Stomach smooth muscle (tissue), 2 donors: ENCODE measurements at regions not wholly inside any gene's neighbourhood (a gene's known extent, or its start where the extent isn't known, plus 50 kb on each side); places are given as distances from the start of the nearest gene placed in this dataset.

Source experiments
- H3K27ac ChIP-seq: one replicate; pipeline ENCODE4 v1.7.0; 2013; ENCODE audit warnings: mild to moderate bottlenecking, low read length, inconsistent platforms
- H3K27me3 ChIP-seq, 2 donors: one replicate each; pipeline ENCODE4 v1.7.0; 2013; ENCODE audit warnings: low read length in 2 of 2; ENCODE audit not compliant: insufficient read depth in 2 of 2, control insufficient read depth in 1 of 2
- H3K36me3 ChIP-seq, 2 donors: one replicate each; pipeline ENCODE4 v1.7.0; 2013; ENCODE audit warnings: low read length in 2 of 2; ENCODE audit not compliant: control insufficient read depth in 2 of 2, insufficient read depth in 2 of 2
- H3K4me1 ChIP-seq: one replicate; pipeline ENCODE4 v1.7.0; 2013; ENCODE audit warnings: low read length; ENCODE audit not compliant: control insufficient read depth, insufficient read depth
- H3K4me3 ChIP-seq, 2 donors: one replicate each; pipeline ENCODE4 v1.7.0; 2013; ENCODE audit warnings: low read length in 2 of 2
- H3K9ac ChIP-seq, 2 donors: one replicate each; pipeline ENCODE4 v1.7.0; 2013; ENCODE audit warnings: low read length in 2 of 2, mild to moderate bottlenecking in 1 of 2
- H3K9me3 ChIP-seq, 2 donors: one replicate each; pipeline ENCODE4 v1.7.0; 2013; ENCODE audit warnings: low read length in 2 of 2; ENCODE audit not compliant: control insufficient read depth in 2 of 2
- donor health status: healthy.
- donor health status: Pancreatic carcinoma.

DNA sequence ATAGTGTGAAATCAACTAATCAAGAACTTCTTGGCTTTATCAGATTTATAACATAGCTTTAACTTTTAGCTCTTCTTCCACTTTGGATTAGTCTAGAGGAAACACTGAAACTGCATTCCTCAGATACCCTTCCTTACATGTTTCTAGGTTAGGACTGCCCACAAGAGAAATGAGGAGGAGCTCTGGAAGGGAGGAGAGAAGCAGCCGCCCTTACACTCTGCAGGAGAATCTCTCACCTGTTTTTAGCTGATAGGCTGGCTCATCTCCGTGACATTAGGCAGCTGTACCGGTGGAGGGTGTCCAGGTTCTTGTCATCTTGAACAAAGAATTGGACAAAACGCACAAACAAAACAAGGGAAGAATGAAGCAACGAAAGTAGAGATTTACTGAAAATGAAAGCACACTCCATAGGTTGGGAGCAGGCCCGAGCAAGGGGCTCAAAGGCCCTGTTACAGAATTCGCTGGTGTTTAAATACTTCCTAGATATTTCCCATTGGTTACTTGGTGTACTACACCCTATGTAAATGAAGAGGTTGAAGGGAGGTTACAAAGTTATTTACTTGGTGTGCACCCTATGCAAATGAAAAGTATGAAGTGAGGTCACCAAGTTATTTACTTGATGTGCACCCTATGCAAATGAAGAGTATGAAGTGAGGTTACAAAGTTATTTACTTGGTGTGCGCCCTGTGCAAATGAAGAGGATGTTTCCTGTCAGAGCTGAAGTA lies 524.9 kb upstream of the CHRM3 start:
- no peaks in the 10 kb centered on the region for H3K27me3 ChIP-seq
- H3K4me1 ChIP-seq = no peaks in the 10 kb centered on the region
- no peaks in the 10 kb centered on the region for H3K36me3 ChIP-seq
- H3K4me3 ChIP-seq = no peak overlapping the region
- no peak overlapping the region for H3K9ac ChIP-seq
- no peak overlapping the region for H3K27ac ChIP-seq
- no peaks in the 10 kb centered on the region for H3K9me3 ChIP-seq

DNA sequence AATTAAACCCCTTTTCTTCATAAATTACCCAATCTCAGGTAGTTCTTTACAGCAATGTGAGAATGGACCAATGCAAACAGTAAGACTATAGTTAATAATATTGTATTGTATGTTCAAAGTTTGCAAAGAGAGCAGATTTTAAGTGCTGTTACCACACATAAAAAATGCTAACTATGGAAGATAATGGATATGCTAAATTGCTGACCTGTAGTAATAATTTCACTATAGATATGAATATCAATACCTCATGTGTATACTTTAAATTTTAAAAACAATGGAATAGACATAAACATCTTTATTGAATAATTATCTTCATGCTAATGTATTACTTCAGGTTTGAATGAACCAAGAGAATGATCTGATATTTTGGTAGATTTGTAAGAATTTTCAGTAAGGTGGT lies 552.4 kb upstream of the CHRM3 start:
- H3K27ac ChIP-seq = no peak overlapping the region
- no peaks in the 10 kb centered on the region for H3K36me3 ChIP-seq
- no peak overlapping the region for H3K9ac ChIP-seq
- no peaks in the 10 kb centered on the region for H3K4me1 ChIP-seq
- no peaks in the 10 kb centered on the region for H3K27me3 ChIP-seq
- no peak overlapping the region for H3K4me3 ChIP-seq
- peaks cover 0 to 2% of the 10 kb centered on the region in 2 donors for H3K9me3 ChIP-seq

DNA sequence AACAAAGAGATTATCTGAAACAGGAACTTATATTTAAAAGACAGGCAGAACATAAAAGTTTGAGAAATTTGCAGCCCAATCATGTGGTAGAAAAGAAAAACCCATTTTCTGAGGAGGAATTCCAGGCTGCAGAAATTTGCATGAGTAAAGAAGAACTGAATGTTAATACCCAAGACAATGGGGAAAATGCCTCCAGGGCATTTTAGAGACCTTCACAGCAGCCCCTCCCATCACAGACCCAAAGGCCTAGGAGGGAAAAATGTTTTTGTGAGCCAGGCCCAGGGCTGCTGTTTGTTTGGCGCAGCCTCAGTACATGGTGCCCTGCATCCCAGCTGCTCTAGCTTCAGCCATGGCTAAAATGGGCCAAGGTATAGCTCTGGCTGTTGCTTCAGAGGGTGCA lies 554.3 kb upstream of the CHRM3 start:
- H3K36me3 ChIP-seq = no peaks in the 10 kb centered on the region
- no peak overlapping the region for H3K9ac ChIP-seq
- peaks cover 0 to 2% of the 10 kb centered on the region in 2 donors for H3K9me3 ChIP-seq
- no peak overlapping the region for H3K27ac ChIP-seq
- no peaks in the 10 kb centered on the region for H3K27me3 ChIP-seq
- H3K4me1 ChIP-seq = no peaks in the 10 kb centered on the region
- no peak overlapping the region for H3K4me3 ChIP-seq

DNA sequence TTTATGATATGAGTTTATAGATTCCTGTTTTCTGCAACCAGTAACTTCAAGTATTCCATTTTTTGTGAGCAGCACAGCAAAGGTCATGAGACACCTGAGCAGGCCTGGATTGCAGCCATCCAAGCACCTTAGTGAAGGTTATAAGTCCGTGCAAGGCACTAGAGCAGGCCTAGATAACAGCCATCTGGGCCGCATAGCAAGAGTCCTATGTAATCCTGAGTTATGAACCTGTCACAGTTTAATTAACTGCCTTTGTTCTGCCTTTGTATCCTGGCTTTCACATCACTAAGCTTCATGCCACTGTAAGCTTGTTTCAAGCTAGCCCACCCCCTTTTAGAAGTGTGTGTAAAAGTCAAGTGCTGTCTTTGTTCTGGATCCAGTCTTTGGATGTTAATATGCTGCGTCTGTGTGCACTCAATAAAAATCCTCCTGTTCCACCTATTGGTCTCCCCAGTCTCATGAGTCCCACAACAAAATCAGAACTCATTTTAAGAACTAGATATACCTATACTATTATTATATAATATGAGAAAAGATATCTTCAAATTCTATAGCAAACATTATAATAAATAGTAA lies 556.2 kb upstream of the CHRM3 start:
- Histone ChIP-seq H3K27me3 (no peaks in the 10 kb centered on the region), H3K4me3 (no peak overlapping the region), H3K36me3 (no peaks in the 10 kb centered on the region), H3K4me1 (no peaks in the 10 kb centered on the region), H3K27ac (no peak overlapping the region), H3K9ac (no peak overlapping the region), H3K9me3 (peaks cover 0 to 2% of the 10 kb centered on the region in 2 donors)

DNA sequence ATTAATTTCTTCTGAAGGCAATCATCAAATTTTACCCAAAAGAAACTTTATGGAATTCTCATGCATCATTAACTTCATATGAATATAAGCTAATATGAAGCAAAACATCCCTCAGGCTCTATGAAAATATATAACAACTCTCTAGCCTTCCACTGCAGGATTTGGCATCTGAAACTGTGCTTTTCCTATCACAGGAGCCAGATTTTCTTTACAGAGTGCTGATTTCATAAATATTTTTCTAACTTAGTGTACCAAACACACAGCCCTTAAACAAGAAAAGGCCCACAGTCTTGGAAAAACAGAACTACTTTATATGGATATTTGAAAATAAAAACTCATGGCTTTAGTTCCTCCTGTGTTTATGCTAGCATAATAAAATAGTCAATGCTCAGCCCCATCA lies 559.5 kb upstream of the CHRM3 start:
- Histone ChIP-seq H3K36me3 (no peaks in the 10 kb centered on the region), H3K4me3 (no peak overlapping the region), H3K27me3 (no peaks in the 10 kb centered on the region), H3K9ac (no peak overlapping the region), H3K4me1 (no peaks in the 10 kb centered on the region), H3K9me3 (peaks cover 0 to 2% of the 10 kb centered on the region in 2 donors), H3K27ac (no peak overlapping the region)

DNA sequence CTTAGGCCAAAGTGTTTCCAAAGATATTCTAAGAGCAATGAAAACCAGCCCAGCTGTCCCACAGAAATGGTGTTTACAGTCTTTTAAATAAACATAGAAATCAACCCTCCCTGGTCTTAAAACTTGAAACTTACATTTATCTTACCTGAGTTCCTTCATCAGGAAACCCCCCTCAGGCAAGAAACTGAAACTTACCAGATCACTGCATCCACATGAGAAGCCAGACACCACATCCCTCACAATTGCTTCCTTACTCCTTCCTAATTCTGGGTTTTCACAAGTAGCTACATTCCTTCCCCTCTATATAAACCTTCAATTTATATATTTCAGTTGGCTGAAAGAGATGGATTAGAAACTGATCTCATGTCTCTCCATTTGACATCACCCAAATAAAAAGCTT lies 563.0 kb upstream of the CHRM3 start:
- H3K9ac ChIP-seq = no peak overlapping the region
- H3K4me1 ChIP-seq = no peaks in the 10 kb centered on the region
- no peaks in the 10 kb centered on the region for H3K27me3 ChIP-seq
- H3K36me3 ChIP-seq = no peaks in the 10 kb centered on the region
- H3K27ac ChIP-seq = no peak overlapping the region
- no peak overlapping the region for H3K4me3 ChIP-seq
- no peaks in the 10 kb centered on the region for H3K9me3 ChIP-seq

DNA sequence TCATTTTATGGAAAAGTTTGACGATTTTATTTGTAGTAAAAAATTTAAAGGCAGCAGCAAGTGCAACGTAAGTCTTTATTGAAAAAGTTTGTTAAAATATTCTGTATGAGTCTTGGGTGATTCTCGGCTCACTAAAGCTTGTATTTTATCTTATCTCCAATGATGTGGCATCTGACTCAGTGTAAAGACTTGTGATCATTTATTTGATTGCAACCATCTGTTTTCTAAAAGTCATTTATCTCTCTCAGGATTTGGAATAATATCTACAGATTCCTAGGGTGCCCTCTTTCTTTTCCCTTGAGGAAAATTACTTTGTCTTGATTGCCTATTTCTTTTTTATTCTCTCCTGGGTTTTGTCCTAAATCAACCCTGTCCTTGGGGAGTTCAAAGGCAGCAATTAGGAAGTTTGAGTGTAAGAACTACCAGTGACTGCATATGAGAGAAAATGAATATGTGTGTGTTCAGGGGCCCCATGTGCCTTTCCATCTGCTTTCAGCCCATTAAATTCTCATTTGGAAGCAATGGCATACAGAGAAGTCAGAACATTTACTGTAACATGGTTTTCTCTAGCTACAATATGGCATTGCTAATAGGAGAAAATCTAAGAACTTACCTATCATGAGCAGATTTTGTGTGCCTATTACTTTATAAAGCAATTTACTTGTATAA lies 575.0 kb upstream of the CHRM3 start:
- H3K4me3 ChIP-seq = no peak overlapping the region
- no peaks in the 10 kb centered on the region for H3K27me3 ChIP-seq
- H3K9me3 ChIP-seq = no peaks in the 10 kb centered on the region
- H3K36me3 ChIP-seq = no peaks in the 10 kb centered on the region
- H3K27ac ChIP-seq = no peak overlapping the region
- H3K9ac ChIP-seq = no peak overlapping the region
- H3K4me1 ChIP-seq = no peaks in the 10 kb centered on the region

DNA sequence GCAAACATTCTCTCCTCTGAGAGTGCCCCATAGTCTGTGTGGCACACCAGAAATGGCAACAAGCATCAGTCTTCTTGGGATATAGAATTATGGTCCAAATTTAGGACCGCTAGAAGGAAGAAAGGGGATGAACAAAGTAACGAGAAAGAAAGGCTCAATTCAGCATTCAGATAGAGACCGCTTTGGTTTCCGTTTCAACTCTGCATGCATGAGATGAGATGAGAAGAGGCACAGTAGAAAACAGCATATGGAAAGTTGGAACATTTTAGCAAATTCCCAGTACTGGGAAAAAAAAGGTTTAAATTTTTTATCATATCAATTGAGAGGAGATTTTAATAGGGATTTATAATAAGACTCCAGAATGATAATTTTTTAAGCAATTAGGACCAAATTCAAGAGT lies 595.5 kb upstream of the CHRM3 start:
- Histone ChIP-seq H3K27ac (no peak overlapping the region), H3K36me3 (no peaks in the 10 kb centered on the region), H3K9ac (no peak overlapping the region)

DNA sequence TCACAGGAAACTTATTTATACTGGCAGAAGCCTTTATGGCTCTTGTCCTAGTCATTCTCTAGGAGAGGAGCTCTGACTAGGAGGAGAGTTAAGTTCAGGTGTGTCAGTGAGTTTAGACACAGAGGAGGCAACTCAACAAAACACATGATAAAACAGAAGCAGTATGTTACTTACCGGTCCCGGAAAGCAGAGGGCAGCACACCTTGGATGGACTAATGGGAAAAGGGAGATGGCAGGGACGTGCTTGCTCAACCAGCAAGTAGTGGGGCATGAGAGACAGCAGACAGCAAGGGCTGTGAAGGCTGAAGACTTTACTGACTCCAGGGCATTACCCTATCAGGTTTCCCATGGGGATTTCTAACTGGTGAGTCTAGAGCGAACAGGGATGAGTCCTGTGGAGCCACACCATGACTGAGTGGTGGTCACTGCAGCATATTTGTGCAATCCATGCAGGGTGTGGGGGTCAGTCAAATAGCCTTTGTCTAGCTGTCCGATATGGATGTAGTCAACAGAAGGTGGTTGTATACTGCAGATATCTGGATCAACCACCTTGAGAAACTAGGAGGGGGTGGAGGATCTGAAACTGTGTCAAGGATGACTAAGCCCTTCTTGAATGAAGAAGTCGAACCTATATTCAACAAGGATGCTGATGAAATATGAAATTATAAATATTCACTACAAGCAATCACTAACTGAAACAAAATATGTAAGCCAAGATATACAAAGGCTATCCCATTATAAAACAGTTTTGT lies 596.3 kb upstream of the CHRM3 start:
- H3K4me1 ChIP-seq = no peaks in the 10 kb centered on the region
- H3K27me3 ChIP-seq = no peaks in the 10 kb centered on the region
- no peak overlapping the region for H3K27ac ChIP-seq
- no peak overlapping the region for H3K9ac ChIP-seq
- H3K4me3 ChIP-seq = no peak overlapping the region
- H3K36me3 ChIP-seq = no peaks in the 10 kb centered on the region
- H3K9me3 ChIP-seq = no peaks in the 10 kb centered on the region

More for the DNA sequence above, 595.5 kb upstream of the CHRM3 start:
- H3K4me3 ChIP-seq = no peak overlapping the region
- no peaks in the 10 kb centered on the region for H3K27me3 ChIP-seq
- H3K9me3 ChIP-seq = no peaks in the 10 kb centered on the region
- no peaks in the 10 kb centered on the region for H3K4me1 ChIP-seq

DNA sequence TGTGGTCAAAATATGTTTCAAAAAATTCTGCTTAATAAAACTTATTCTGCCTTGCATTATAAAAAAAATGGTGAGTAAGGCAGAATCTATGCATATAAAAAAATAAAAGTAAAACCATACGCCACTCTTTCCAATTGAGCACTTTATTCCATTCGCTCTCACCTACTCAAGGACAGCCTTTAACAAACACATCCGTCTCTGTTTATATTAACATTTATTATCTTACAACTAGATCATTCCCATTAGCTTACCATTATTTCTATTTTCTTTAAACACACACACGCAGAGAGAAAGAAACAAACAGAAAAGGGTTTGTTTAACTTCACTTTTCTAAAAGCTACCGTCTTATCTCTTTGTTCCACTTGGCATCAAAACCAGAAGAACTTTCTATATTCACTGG lies 598.9 kb upstream of the CHRM3 start:
- H3K27ac ChIP-seq = no peak overlapping the region
- H3K27me3 ChIP-seq = no peaks in the 10 kb centered on the region

More for the DNA sequence above, 598.9 kb upstream of the CHRM3 start:
- Histone ChIP-seq H3K4me3 (no peak overlapping the region), H3K36me3 (no peaks in the 10 kb centered on the region), H3K9ac (no peak overlapping the region), H3K9me3 (no peaks in the 10 kb centered on the region), H3K4me1 (no peaks in the 10 kb centered on the region)
